ENCODE measurements at regions not wholly inside any gene's neighbourhood (a gene's known extent, or its start where the extent isn't known, plus 50 kb on each side); places are given as distances from the start of the nearest gene placed in this dataset.

DNA sequence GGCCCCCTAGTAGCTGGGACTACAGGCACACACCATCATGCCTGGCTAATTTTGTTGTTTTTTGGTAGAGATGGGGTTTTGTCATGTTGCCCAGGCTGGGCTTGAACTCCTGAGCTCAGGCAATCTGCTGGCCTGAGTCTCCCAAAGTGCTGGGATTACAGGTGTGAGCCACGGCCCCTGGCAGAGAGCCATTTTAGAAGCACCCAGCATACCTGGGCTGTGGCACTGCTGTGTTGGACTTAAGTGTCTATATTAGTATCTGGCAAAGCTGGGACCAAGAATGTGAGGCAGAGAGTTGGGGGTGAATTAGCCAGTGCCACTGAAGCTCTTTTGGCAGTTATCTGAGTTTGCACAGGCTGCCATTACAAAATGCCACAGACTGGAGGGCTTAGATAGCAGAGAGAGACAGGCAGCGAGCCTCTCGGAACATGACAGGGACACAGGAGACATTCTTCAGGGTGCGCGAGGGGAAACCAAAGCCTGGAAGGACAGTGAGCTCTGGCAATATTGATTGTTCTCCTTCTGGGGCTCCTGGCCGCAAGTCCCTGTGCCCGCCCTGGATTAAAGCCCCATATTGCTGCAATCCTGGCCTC lies 87.7 kb upstream of the ALX4 start:
- no peak for DNase-seq
- Histone ChIP-seq H3K36me3 (no peaks in the 10 kb centered on the region), H3K27ac (replicated peaks) (no peak overlapping the region), H3K27me3 (ENCODE audit: low read depth) (peaks cover 21% of the 10 kb centered on the region), H3K9me3 (replicated peaks) (peaks cover 21% of the 10 kb centered on the region), H3K4me1 (peaks cover 3% of the 10 kb centered on the region), H3K4me3 (no peak overlapping the region)
- intact Hi-C loops (cut with micrococcal nuclease) = no loop called here
- TF ChIP-seq, protein P1, sequence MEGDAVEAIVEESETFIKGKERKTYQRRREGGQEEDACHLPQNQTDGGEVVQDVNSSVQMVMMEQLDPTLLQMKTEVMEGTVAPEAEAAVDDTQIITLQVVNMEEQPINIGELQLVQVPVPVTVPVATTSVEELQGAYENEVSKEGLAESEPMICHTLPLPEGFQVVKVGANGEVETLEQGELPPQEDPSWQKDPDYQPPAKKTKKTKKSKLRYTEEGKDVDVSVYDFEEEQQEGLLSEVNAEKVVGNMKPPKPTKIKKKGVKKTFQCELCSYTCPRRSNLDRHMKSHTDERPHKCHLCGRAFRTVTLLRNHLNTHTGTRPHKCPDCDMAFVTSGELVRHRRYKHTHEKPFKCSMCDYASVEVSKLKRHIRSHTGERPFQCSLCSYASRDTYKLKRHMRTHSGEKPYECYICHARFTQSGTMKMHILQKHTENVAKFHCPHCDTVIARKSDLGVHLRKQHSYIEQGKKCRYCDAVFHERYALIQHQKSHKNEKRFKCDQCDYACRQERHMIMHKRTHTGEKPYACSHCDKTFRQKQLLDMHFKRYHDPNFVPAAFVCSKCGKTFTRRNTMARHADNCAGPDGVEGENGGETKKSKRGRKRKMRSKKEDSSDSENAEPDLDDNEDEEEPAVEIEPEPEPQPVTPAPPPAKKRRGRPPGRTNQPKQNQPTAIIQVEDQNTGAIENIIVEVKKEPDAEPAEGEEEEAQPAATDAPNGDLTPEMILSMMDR (IDR thresholded peaks at IDR 0.05; ENCODE audit: borderline replicate concordance) = no peak

DNA sequence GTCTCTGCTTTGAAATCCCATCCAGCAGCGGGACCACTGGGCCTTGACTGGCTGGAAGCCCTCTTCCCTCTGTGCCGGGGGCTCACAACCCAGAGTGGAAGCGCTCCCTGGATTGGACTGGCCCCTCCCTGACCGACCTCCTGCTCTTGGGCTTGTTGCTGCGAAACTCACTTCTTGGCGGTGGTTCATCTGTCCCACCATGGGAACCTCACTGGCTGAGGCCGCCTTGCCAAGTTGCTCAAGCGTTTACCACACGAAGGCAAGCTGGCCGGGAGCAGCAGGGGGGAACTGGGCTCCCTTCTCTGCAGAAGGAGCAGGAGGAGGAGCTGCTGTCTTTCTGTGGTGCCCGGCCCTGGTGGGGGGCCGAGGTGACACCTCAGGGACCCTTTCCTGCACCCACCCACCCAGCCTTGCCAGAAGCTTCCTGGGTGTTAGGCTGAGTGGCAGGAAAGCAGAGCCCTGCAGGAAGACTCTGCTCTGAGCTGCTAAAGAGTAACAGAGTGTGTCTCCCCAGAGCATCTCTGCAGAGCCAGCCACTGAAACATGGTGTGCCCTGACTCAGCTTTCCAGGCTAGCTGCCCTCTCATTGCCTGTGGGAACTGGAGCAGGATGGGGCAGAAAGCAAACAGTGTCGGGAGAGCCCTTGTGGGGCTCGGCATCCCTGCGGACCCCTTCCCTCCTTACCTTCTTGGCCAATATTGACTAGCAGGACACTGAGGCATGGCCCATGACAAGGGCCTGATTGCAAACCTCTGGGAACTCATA lies 88.5 kb upstream of the ALX4 start:
- intact Hi-C loops (cut with micrococcal nuclease) = no loop called here
- Histone ChIP-seq H3K4me1 (peaks cover 3% of the 10 kb centered on the region), H3K9me3 (replicated peaks) (peaks cover 21% of the 10 kb centered on the region), H3K4me3 (no peak overlapping the region), H3K36me3 (no peaks in the 10 kb centered on the region), H3K27ac (replicated peaks) (no peak overlapping the region), H3K27me3 (ENCODE audit: low read depth) (peaks cover 21% of the 10 kb centered on the region)
- TF ChIP-seq, protein P1 (IDR thresholded peaks at IDR 0.05; ENCODE audit: borderline replicate concordance) = no peak
- no peak for DNase-seq

DNA sequence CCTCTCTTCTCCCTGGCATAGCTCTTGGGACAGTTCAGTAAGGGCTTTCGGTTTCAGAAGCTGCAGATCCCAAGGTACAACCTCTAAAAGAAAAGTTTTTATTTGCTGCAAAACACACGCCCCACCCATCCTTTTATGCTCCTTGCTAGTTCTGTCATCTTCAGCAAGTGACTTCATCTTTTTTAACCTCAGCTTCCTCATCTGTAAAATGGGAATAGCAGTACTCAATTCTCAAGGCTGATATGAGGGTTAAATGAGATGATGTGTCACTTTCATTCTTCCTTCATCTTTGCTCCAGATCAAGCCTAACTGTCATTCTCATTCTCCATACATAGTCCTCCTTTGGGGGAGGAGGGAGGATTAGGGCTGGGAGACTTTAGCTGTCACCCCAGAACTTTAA lies 90.0 kb upstream of the ALX4 start:
- TF ChIP-seq, protein P1 (IDR thresholded peaks at IDR 0.05; ENCODE audit: borderline replicate concordance) = no peak
- DNase-seq = no peak
- H3K27ac ChIP-seq (replicated peaks) = no peak overlapping the region
- H3K36me3 ChIP-seq = no peaks in the 10 kb centered on the region
- no peak overlapping the region for H3K4me3 ChIP-seq
- peaks cover 24% of the 10 kb centered on the region for H3K27me3 ChIP-seq (ENCODE audit: low read depth)
- peaks cover 3% of the 10 kb centered on the region for H3K4me1 ChIP-seq
- intact Hi-C loops (cut with micrococcal nuclease) = no loop called here
- H3K9me3 ChIP-seq (replicated peaks) = peaks cover 8% of the 10 kb centered on the region

DNA sequence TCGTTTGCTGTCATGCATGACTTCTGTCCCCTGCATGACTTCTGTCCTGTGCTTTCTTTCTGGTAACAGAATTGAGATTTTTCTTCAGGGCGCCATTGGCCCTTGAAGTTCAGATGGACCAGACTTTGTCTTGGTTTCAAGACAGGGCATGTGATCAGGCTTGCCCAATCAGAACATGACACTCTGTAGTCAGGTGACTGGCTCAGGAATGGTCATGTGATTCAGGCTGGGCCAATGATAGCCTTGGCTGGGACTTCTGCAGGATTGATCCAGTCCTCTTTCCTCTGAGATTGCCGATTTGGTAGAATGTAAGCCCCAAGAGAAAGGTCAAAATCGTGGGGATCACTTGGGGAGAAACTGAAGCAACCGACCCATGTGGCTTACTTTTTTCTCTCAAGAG lies 90.5 kb upstream of the ALX4 start:
- Histone ChIP-seq H3K4me3 (no peak overlapping the region), H3K27ac (replicated peaks) (no peak overlapping the region), H3K36me3 (no peaks in the 10 kb centered on the region), H3K27me3 (ENCODE audit: low read depth) (peaks cover 28% of the 10 kb centered on the region), H3K4me1 (peaks cover 3% of the 10 kb centered on the region), H3K9me3 (replicated peaks) (peaks cover 3% of the 10 kb centered on the region)
- intact Hi-C loops (cut with micrococcal nuclease) = no loop called here
- DNase-seq = no peak
- TF ChIP-seq, protein P1 (IDR thresholded peaks at IDR 0.05; ENCODE audit: borderline replicate concordance) = no peak

DNA sequence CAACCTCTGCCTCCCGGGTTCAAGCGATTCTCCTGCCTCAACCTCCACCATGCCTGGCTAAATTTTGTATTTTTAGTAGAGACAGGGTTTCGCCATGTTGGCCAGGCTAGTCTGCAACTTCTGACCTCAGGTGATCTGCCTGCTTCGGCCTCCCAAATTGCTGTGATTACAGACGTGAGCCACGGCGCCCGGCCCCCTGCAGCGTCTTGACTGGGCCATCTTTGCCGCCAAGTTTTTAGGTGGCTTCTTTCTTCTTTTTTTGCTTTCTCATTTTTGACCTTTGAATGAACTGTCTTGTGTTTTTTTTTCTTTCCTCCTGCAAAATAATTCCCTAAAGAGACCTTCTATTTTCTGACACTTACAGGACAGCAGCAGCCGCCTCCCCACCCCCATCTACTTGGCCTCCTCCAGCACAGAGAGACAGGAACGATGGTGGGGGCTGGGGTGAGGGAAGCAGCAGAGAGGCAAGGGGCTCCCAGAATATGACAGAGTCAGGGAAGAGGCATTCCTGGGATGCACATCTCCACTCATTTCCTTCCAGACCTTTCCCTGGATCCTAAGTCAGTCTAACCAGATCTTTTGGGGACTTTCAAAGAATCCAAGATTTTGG lies 92.6 kb upstream of the ALX4 start:
- no peak overlapping the region for H3K4me3 ChIP-seq
- H3K36me3 ChIP-seq = no peaks in the 10 kb centered on the region
- H3K27ac ChIP-seq (replicated peaks) = no peak overlapping the region
- DNase-seq = no peak
- intact Hi-C loops (cut with micrococcal nuclease) = no loop called here
- TF ChIP-seq, protein P1 (IDR thresholded peaks at IDR 0.05; ENCODE audit: borderline replicate concordance) = no peak
- H3K9me3 ChIP-seq (replicated peaks) = no peaks in the 10 kb centered on the region
- H3K4me1 ChIP-seq = peaks cover 2% of the 10 kb centered on the region
- peaks cover 40% of the 10 kb centered on the region for H3K27me3 ChIP-seq (ENCODE audit: low read depth)

Measured in left ventricle myocardium inferior (tissue), 1 donor.